ENCODE measurements at regions not wholly inside any gene's neighbourhood (a gene's known extent, or its start where the extent isn't known, plus 50 kb on each side); places are given as distances from the start of the nearest gene placed in this dataset.

DNA sequence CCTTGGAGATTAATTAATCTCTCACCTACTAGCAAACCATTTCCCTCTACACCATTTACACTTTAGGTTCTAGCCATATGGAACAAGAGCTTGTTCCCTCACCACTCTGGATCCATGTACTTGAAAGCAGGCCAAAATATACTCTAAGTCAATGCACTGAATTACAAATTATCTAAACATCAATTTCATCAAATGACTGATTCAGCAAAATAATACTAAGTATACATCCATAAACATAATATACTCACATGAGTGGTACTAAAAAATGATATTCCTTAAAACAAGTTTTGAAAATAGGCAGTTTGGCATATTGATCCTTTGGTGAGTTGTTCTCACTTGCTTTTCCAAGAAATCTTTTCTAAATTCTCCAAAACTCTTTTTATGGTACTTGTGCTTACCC is 459.7 kb upstream of the ZNF385D start:
- Mint-ChIP-seq H3K9me3 (peaks cover 20% of the 10 kb centered on the region), H3K27me3 (no peaks in the 10 kb centered on the region), H3K27ac (no peak overlapping the region), H3K4me3 (no peak overlapping the region), H3K4me1 (no peaks in the 10 kb centered on the region), H3K36me3 (ENCODE audit: low read depth) (no peaks in the 10 kb centered on the region)
- no peak for ATAC-seq (replicated peaks)

DNA sequence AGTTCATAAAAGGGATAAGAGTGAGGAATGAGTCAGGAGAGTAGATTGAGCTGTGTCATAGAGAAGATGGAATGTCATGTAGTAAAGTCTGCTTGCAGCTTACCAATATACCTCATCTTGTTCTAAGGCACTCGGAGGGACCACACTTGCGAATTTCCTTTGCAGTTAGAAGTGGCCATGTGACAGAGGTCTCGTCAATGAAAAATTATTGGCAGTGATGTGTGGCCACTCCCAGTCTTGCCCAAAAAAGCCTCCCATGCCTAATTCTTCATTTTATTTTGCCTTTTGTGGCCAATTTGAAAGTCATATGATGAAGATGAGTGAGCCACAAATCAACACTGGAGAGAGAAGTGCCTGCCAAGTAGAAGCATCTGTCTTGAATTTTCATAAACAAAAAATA is 465.6 kb upstream of the ZNF385D start:
- Mint-ChIP-seq H3K36me3 (ENCODE audit: low read depth) (no peaks in the 10 kb centered on the region), H3K9me3 (peaks cover 11% of the 10 kb centered on the region), H3K27me3 (no peaks in the 10 kb centered on the region), H3K4me3 (no peak overlapping the region), H3K4me1 (no peaks in the 10 kb centered on the region), H3K27ac (no peak overlapping the region)
- no peak for ATAC-seq (replicated peaks)

DNA sequence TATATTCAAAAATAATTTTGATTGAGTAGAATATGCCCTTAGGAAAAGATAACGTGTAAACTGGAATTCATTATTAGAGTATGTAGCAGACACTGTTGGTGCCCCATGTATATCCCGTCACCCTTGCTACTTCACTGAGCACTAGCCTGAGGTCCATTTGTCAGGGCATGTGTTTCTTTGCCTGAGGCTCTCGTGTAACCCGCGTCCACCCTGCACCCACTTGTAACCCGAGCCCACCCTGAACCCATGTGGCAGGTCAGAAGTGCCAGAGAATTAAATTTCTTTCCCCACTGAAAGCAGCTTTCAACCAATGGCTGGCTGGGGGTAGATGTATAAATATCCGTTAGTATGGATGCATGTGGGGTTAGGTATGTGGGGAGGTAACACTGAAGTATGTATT is 474.2 kb upstream of the ZNF385D start:
- no peaks in the 10 kb centered on the region for H3K27me3 Mint-ChIP-seq
- ATAC-seq (replicated peaks) = no peak
- H3K36me3 Mint-ChIP-seq (ENCODE audit: low read depth) = no peaks in the 10 kb centered on the region
- peaks cover 7% of the 10 kb centered on the region for H3K9me3 Mint-ChIP-seq
- no peak overlapping the region for H3K27ac Mint-ChIP-seq
- H3K4me1 Mint-ChIP-seq = no peaks in the 10 kb centered on the region
- H3K4me3 Mint-ChIP-seq = no peak overlapping the region

DNA sequence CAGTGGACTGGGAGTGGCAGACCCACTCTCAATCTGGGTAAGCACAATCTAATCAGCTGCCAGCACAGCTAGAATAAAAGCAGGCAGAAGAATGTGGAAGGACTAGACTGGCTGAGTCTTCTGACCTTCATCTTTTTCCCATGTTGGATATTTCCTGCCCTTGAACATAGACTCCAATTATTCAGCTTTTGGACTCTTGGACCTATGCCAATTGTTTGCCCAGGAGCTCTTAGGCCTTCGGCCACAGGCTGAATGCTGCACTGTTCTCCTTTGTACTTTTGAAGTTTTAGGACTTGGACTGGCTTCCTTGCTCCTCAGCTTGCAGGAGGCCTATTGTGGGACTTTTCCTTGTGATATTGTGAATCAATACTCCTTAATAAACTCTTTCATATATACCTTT is 477.7 kb upstream of the ZNF385D start:
- no peaks in the 10 kb centered on the region for H3K4me1 Mint-ChIP-seq

GRCh38 chr3:22231061-22231460 is 480.1 kb upstream of the ZNF385D start:
- Mint-ChIP-seq H3K36me3 (ENCODE audit: low read depth) (no peaks in the 10 kb centered on the region), H3K9me3 (peaks cover 13% of the 10 kb centered on the region), H3K27me3 (no peaks in the 10 kb centered on the region), H3K27ac (no peak overlapping the region), H3K4me3 (no peak overlapping the region), H3K4me1 (no peaks in the 10 kb centered on the region)
- no peak for ATAC-seq (replicated peaks)

More for the DNA sequence above, 477.7 kb upstream of the ZNF385D start:
- H3K9me3 Mint-ChIP-seq = peaks cover 13% of the 10 kb centered on the region
- no peak overlapping the region for H3K4me3 Mint-ChIP-seq
- no peak overlapping the region for H3K27ac Mint-ChIP-seq
- no peak for ATAC-seq (replicated peaks)
- H3K27me3 Mint-ChIP-seq = no peaks in the 10 kb centered on the region
- no peaks in the 10 kb centered on the region for H3K36me3 Mint-ChIP-seq (ENCODE audit: low read depth)

DNA sequence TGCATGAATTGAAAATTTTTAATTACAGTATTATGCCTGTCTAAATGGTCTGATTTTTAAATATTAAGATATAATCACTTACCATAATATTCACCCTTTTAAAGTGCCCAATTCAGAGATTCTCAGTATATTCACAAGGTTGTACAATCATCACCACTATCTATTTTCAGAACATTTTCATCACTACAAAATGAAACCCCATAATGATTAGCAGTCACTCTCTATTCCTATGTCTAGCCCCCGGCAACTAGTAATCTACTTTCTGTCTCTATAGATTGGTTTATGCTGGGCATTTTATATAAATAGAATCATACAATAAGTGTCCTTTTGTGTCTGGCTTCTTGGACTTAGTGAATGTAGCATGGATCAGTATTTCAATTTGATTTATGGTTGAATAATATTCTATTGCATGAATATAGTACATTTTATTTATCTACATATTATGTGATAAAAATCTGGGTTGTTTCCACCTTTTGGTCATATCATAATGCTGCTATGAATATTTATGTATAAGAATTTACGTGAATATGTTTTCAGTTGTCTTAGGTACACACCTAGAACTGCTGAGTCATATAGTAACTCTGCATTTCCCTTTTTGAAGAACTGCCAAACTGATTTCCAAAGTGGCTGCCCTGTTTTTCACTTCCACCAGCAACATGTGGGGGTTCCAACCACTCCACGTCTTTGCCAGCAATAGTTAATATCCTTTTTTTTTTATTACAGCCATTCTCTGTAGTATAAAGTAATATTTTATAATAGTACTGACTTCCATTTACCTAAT is 485.7 kb upstream of the ZNF385D start:
- no peaks in the 10 kb centered on the region for H3K27me3 Mint-ChIP-seq
- H3K4me1 Mint-ChIP-seq = no peaks in the 10 kb centered on the region
- ATAC-seq (replicated peaks) = no peak
- H3K36me3 Mint-ChIP-seq (ENCODE audit: low read depth) = no peaks in the 10 kb centered on the region
- no peak overlapping the region for H3K27ac Mint-ChIP-seq
- H3K9me3 Mint-ChIP-seq = peaks cover 16% of the 10 kb centered on the region
- no peak overlapping the region for H3K4me3 Mint-ChIP-seq

GRCh38 chr3:22239011-22239410 is 488.0 kb upstream of the ZNF385D start:
- Mint-ChIP-seq H3K9me3 (peaks cover 12% of the 10 kb centered on the region), H3K27ac (no peak overlapping the region), H3K36me3 (ENCODE audit: low read depth) (no peaks in the 10 kb centered on the region), H3K4me1 (no peaks in the 10 kb centered on the region), H3K4me3 (no peak overlapping the region), H3K27me3 (no peaks in the 10 kb centered on the region)
- no peak for ATAC-seq (replicated peaks)

- no peaks in the 10 kb centered on the region for H3K27me3 Mint-ChIP-seq
Measured at GRCh38 chr3:22241110-22241509, 490.1 kb upstream of the ZNF385D start.

GRCh38 chr3:22244761-22245521 is 493.9 kb upstream of the ZNF385D start:
- Mint-ChIP-seq H3K27me3 (no peaks in the 10 kb centered on the region), H3K4me1 (no peaks in the 10 kb centered on the region), H3K36me3 (ENCODE audit: low read depth) (no peaks in the 10 kb centered on the region), H3K9me3 (peaks cover 15% of the 10 kb centered on the region), H3K4me3 (no peak overlapping the region), H3K27ac (no peak overlapping the region)
- no peak for ATAC-seq (replicated peaks)

More at GRCh38 chr3:22241110-22241509, 490.1 kb upstream of the ZNF385D start:
- no peaks in the 10 kb centered on the region for H3K36me3 Mint-ChIP-seq (ENCODE audit: low read depth)
- H3K4me3 Mint-ChIP-seq = no peak overlapping the region
- no peak for ATAC-seq (replicated peaks)
- H3K9me3 Mint-ChIP-seq = peaks cover 12% of the 10 kb centered on the region
- no peaks in the 10 kb centered on the region for H3K4me1 Mint-ChIP-seq
- H3K27ac Mint-ChIP-seq = no peak overlapping the region

DNA sequence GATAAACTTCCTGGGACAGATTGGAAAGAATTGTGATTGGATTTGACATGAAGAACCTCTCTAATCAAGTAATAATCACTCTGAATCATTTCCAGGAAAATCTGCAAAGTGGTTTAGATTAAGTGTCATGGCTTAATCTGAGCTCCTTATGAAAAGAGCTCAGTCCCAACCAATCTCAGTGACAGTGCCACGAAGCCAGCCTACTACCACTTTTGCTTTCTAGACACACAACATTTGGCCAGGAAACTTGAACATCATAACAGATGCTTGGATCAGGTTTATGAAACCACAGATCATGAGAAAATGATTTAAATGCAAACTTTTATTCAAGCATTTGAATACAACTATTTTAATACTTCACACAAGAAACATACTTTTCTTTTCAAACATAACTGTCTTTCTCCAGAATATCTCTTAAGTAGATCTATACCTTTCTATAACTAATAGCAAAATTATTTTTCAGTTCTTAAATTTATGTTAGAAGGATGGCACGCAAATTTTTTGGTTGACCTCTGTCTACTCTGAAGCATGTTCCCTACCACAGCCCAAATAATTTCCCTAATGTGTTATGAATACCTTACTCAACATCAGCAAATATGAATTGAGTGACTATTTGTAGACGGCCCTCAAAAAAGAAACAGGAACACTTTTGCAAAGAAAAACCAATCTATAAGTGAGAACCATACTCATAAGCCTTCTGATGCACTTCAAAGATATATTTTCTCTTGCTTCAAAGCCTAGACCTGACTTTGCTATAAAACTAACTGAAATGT is 495.0 kb upstream of the ZNF385D start:
- no peak overlapping the region for H3K27ac Mint-ChIP-seq
- no peak for ATAC-seq (replicated peaks)
- no peak overlapping the region for H3K4me3 Mint-ChIP-seq
- no peaks in the 10 kb centered on the region for H3K36me3 Mint-ChIP-seq (ENCODE audit: low read depth)
- peaks cover 7% of the 10 kb centered on the region for H3K9me3 Mint-ChIP-seq
- no peaks in the 10 kb centered on the region for H3K4me1 Mint-ChIP-seq
- no peaks in the 10 kb centered on the region for H3K27me3 Mint-ChIP-seq

- Mint-ChIP-seq H3K4me1 (no peaks in the 10 kb centered on the region), H3K27me3 (no peaks in the 10 kb centered on the region), H3K27ac (no peak overlapping the region), H3K9me3 (peaks cover 3% of the 10 kb centered on the region), H3K36me3 (ENCODE audit: low read depth) (no peaks in the 10 kb centered on the region), H3K4me3 (no peak overlapping the region)
- no peak for ATAC-seq (replicated peaks)
Measured at GRCh38 chr3:22249658-22250057, 498.6 kb upstream of the ZNF385D start.

DNA sequence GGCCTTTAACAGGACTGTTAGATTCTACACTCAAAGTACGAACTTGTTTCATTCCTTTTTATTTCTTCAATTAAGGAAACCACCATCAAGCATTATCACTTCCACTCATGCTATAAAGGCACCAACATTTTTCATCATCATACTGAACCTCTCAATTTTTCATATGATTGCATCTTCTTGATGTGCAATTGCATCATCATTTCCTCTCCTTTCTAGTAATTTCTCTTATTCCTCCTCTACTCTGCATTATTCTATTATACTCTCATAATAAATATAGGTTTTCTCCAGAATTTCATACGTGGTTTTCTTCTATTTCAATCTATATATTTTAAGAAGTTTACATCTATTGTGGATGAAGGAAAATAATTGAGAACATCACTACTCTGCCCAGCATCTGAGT is 506.2 kb upstream of the ZNF385D start:
- H3K4me1 Mint-ChIP-seq = no peaks in the 10 kb centered on the region
- H3K27me3 Mint-ChIP-seq = no peaks in the 10 kb centered on the region
- no peaks in the 10 kb centered on the region for H3K9me3 Mint-ChIP-seq
- no peak overlapping the region for H3K4me3 Mint-ChIP-seq
- ATAC-seq (replicated peaks) = no peak
- H3K27ac Mint-ChIP-seq = no peak overlapping the region
- no peaks in the 10 kb centered on the region for H3K36me3 Mint-ChIP-seq (ENCODE audit: low read depth)

DNA sequence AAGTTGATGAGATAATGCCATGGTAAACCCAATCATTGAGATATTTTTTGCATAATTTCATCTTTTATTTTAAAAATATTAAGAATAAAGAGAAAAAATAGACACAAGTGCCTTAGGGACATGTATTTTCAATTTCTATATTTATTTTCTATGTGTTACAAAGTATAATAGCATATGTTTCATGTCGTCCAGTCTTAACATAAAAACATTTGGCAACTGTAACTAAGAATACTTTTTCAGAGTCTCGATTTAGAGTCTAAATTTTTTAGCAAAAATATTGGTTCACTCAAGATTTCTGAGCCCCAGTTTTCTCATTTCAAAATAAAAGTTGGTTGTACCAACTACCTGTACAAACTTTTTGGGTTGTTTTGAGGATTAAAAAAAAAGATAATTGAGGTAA is 511.4 kb upstream of the ZNF385D start:
- H3K4me3 Mint-ChIP-seq = no peak overlapping the region
- H3K27me3 Mint-ChIP-seq = no peaks in the 10 kb centered on the region
- no peak overlapping the region for H3K27ac Mint-ChIP-seq
- ATAC-seq (replicated peaks) = no peak
- H3K9me3 Mint-ChIP-seq = peaks cover 7% of the 10 kb centered on the region
- no peaks in the 10 kb centered on the region for H3K4me1 Mint-ChIP-seq
- H3K36me3 Mint-ChIP-seq (ENCODE audit: low read depth) = no peaks in the 10 kb centered on the region

DNA sequence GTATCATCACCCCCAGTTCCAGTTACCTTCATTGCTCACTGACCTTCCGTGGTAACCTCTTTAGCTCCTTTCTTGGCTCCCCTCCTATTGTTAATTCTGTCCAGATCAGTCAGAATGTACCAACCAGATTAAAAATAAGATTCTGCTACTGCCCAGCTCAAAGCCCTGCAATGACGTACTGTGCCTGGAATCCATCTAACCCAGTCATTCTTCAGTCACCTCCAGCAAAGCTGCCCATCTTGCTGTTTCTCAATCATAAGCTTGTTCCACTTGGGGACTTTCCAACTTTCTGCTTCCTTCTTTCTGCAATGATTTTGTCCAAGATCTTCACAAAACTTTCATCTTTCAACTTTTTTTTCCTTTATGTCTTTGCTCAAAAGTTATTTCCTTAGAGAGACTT is 512.0 kb upstream of the ZNF385D start:
- no peak overlapping the region for H3K4me3 Mint-ChIP-seq
- H3K27me3 Mint-ChIP-seq = no peaks in the 10 kb centered on the region
- H3K27ac Mint-ChIP-seq = no peak overlapping the region
- H3K9me3 Mint-ChIP-seq = peaks cover 7% of the 10 kb centered on the region
- ATAC-seq (replicated peaks) = no peak
- H3K36me3 Mint-ChIP-seq (ENCODE audit: low read depth) = no peaks in the 10 kb centered on the region
- no peaks in the 10 kb centered on the region for H3K4me1 Mint-ChIP-seq

GRCh38 chr3:22265403-22265802 is 514.4 kb upstream of the ZNF385D start:
- H3K4me3 Mint-ChIP-seq = no peak overlapping the region
- ATAC-seq (replicated peaks) = no peak
- no peaks in the 10 kb centered on the region for H3K4me1 Mint-ChIP-seq
- peaks cover 11% of the 10 kb centered on the region for H3K9me3 Mint-ChIP-seq
- no peak overlapping the region for H3K27ac Mint-ChIP-seq
- no peaks in the 10 kb centered on the region for H3K27me3 Mint-ChIP-seq
- no peaks in the 10 kb centered on the region for H3K36me3 Mint-ChIP-seq (ENCODE audit: low read depth)

All from activated T-helper 17 cell treated with anti-CD3 and anti-CD28 coated beads, Interleukin-2, amount 50 U/mL, for 72 hours (primary cell).